Mesenchymal stem cell (in vitro differentiated cells and primary cell): ENCODE measurements at regions not wholly inside any gene's neighbourhood (a gene's known extent, or its start where the extent isn't known, plus 50 kb on each side); places are given as distances from the start of the nearest gene placed in this dataset.

ENCODE experiments used
- DNase-seq: peaks from one replicate; pipeline ENCODE4 v3.0.0-alpha.2; 2013
- H2AFZ ChIP-seq: one replicate; pipeline ENCODE4 v1.6.1; 2013; ENCODE audit warnings: low read depth, mild to moderate bottlenecking, control low read depth, inconsistent platforms, low read length, moderate library complexity
- H2AK5ac ChIP-seq: 2 replicates; pipeline ENCODE4 v1.6.1; 2013; ENCODE audit warnings: low read length, moderate library complexity, mild to moderate bottlenecking, inconsistent platforms; ENCODE audit not compliant: severe bottlenecking
- H2BK120ac ChIP-seq: one replicate; pipeline ENCODE4 v1.6.1; 2013; ENCODE audit warnings: low read depth, mild to moderate bottlenecking, inconsistent platforms, low read length, moderate library complexity
- H2BK12ac ChIP-seq, 2 experiments: one replicate each; pipeline ENCODE4 v1.6.1; 2013; ENCODE audit warnings: inconsistent platforms in 2 of 2, low read length in 2 of 2, mild to moderate bottlenecking in 2 of 2, moderate library complexity in 2 of 2, control low read depth in 1 of 2
- H2BK15ac ChIP-seq: one replicate; pipeline ENCODE4 v1.6.1; 2013; ENCODE audit warnings: mild to moderate bottlenecking, low read depth, inconsistent platforms; ENCODE audit not compliant: poor library complexity, severe bottlenecking
- H2BK5ac ChIP-seq: 2 replicates; pipeline ENCODE4 v1.6.1; 2013; ENCODE audit warnings: low read depth, mild to moderate bottlenecking, low read length, control low read depth, inconsistent platforms; ENCODE audit not compliant: poor library complexity, severe bottlenecking
- H3K14ac ChIP-seq, 2 experiments: one replicate each; pipeline ENCODE4 v1.6.1; 2013; ENCODE audit warnings: inconsistent platforms in 2 of 2, low read length in 2 of 2, control low read depth in 1 of 2, mild to moderate bottlenecking in 1 of 2, moderate library complexity in 1 of 2
- H3K18ac ChIP-seq, 2 experiments: one replicate each; pipeline ENCODE4 v1.6.1; 2013; ENCODE audit warnings: inconsistent platforms in 2 of 2, low read length in 2 of 2, control low read depth in 1 of 2, low read depth in 1 of 2, mild to moderate bottlenecking in 1 of 2
- H3K23ac ChIP-seq, 2 experiments: one replicate each; pipeline ENCODE4 v1.6.1; 2013; ENCODE audit warnings: inconsistent platforms in 2 of 2, low read length in 2 of 2, mild to moderate bottlenecking in 2 of 2, moderate library complexity in 2 of 2, control low read depth in 1 of 2
- H3K27ac ChIP-seq: 2 replicates; pipeline ENCODE4 v1.5.1; 2013; ENCODE audit warnings: mild to moderate bottlenecking, moderate library complexity, low read length, control low read depth, inconsistent platforms; ENCODE audit not compliant: poor library complexity, severe bottlenecking
- H3K27me3 ChIP-seq, 2 experiments: 2 replicates each; pipeline versions ENCODE4 v1.6.1 to v1.7.0; 2013; ENCODE audit warnings: low read length in 2 of 2, mild to moderate bottlenecking in 2 of 2, moderate library complexity in 2 of 2, control low read depth in 1 of 2, inconsistent platforms in 1 of 2; ENCODE audit not compliant: control insufficient read depth in 1 of 2, insufficient read depth in 1 of 2
- H3K36me3 ChIP-seq, 2 experiments: 2 replicates each; pipeline versions ENCODE4 v1.6.1 to v1.7.0; 2013; ENCODE audit warnings: low read length in 2 of 2, control low read depth in 1 of 2, inconsistent platforms in 1 of 2, low read depth in 1 of 2, mild to moderate bottlenecking in 1 of 2; ENCODE audit not compliant: insufficient read depth in 2 of 2, control insufficient read depth in 1 of 2
- H3K4ac ChIP-seq, 2 experiments: one replicate each; pipeline ENCODE4 v1.6.1; 2013; ENCODE audit warnings: inconsistent platforms in 2 of 2, low read length in 2 of 2, mild to moderate bottlenecking in 2 of 2, moderate library complexity in 2 of 2, control low read depth in 1 of 2, low read depth in 1 of 2
- H3K4me1 ChIP-seq: 2 replicates; pipeline ENCODE4 v1.6.1; 2013; ENCODE audit warnings: low read depth, low read length, control low read depth; ENCODE audit not compliant: control insufficient read depth, insufficient read depth
- H3K4me2 ChIP-seq: 2 replicates; pipeline ENCODE4 v1.6.1; 2013; ENCODE audit warnings: low read length, mild to moderate bottlenecking, inconsistent platforms; ENCODE audit not compliant: poor library complexity, severe bottlenecking
- H3K4me3 ChIP-seq, 2 experiments: 2 replicates each; pipeline versions ENCODE4 v1.5.1 to v1.7.0; 2013; ENCODE audit warnings: low read length in 2 of 2, mild to moderate bottlenecking in 2 of 2, control low read depth in 1 of 2, low read depth in 1 of 2; ENCODE audit not compliant: insufficient read depth in 1 of 2
- H3K79me1 ChIP-seq: replicated peaks from 2 replicates; pipeline ENCODE4 v1.6.1; 2013; ENCODE audit warnings: mild to moderate bottlenecking, control low read depth, low read length, inconsistent platforms; ENCODE audit not compliant: poor library complexity, severe bottlenecking
- H3K9ac ChIP-seq: 2 replicates; pipeline ENCODE4 v1.7.0; 2013; ENCODE audit warnings: mild to moderate bottlenecking, low read length, moderate library complexity
- H3K9me3 ChIP-seq: 2 replicates; pipeline ENCODE4 v1.7.0; 2013; ENCODE audit warnings: mild to moderate bottlenecking, low read length; ENCODE audit not compliant: control insufficient read depth
- H4K8ac ChIP-seq: one replicate; pipeline ENCODE4 v1.6.1; 2013; ENCODE audit warnings: inconsistent platforms, mild to moderate bottlenecking, low read length, moderate library complexity
- H4K91ac ChIP-seq: one replicate; pipeline ENCODE4 v1.6.1; 2013; ENCODE audit warnings: mild to moderate bottlenecking, low read length, inconsistent platforms
- WGBS: methylation state at CpG from one replicate; pipeline ENCODE4 v1.1.7; 2013; ENCODE audit warnings: mixed read lengths; 5-methylcytosine and 5-hydroxymethylcytosine counted together

DNA sequence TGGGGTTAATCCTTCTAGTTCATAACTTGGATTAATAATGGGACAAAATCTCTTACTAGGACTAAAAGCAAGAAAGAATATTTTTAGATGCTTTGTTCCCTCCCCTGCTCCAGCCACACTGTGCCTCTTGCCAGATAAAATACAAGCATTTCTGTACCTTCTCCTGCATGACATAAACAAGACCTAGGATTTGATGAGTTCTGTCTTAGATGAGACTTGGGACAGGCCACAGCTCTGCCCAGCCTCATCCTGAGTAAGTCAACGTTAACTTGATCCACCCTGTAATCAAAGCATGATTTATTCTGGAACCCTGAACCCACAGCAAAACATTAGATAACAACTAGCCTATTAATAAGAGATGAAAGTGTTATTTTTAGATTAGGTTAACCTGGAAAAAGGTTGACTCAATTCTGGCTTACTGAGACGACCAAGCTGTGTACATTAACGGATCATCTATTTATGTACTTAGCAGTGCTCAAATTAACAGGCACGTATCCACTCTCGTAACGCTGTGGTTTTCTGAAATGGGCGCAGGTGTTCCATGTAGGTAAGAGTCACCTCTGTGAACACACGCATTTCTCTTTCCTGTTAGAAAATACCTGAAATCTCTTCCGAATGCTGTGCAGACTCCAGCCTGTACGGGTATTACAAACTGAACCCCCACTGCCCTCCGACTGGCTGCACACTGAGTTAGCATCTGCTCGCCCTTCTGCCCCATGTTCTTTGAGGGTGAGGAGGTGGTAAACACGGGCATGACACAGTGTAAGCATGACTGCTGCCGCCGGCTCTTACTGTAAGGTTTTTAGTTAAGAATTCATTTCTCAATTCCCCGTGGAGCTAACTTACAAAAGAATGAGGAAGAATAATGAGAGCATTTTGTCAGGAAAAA, 132.1 kb upstream of the FOXQ1 start:
- Histone ChIP-seq H3K4me2 (no peak overlapping the region), H3K9me3 (no peaks in the 10 kb centered on the region), H3K4me1 (no peaks in the 10 kb centered on the region), H3K23ac (no peak overlapping the region), H3K4ac (no peak overlapping the region), H2BK12ac (no peak overlapping the region), H4K91ac (no peak overlapping the region), H3K14ac (no peak overlapping the region), H3K9ac (no peak overlapping the region), H3K4me3 (no peak overlapping the region), H3K18ac (no peak overlapping the region), H2BK5ac (no peak overlapping the region), H3K79me1 (no peaks in the 10 kb centered on the region), H3K36me3 (no peaks in the 10 kb centered on the region), H2AK5ac (no peak overlapping the region), H2AFZ (no peak overlapping the region), H2BK120ac (no peak overlapping the region), H4K8ac (no peak overlapping the region), H3K27ac (no peak overlapping the region), H2BK15ac (no peak overlapping the region), H3K27me3 (no peaks in the 10 kb centered on the region)
- DNase-seq = no peak
- WGBS = 87% methylated on average over 13 of the region's 16 CpGs

DNA sequence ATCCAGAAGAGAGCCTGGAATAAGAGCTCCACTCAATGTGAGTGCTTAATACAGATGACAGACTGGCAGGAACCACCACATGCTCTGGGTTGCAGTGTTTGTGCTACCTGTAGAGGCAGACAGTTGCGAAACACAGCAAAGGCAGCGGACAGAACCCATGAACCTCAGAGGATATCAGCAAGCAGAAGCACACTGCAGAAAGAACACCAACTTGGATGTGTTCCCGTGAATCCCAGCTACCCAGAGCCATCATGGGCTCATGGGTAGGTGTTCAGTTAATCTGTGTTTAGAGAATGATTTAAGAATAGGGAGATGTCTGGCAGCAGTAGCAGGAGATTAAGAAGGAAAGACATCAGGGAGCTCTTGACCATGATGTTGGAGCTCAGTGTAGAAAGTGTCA, 133.3 kb upstream of the FOXQ1 start:
- Histone ChIP-seq H3K36me3 (no peaks in the 10 kb centered on the region), H2BK120ac (no peak overlapping the region), H2BK5ac (no peak overlapping the region), H3K27me3 (no peaks in the 10 kb centered on the region), H3K18ac (no peak overlapping the region), H3K4me2 (no peak overlapping the region), H2BK12ac (no peak overlapping the region), H2BK15ac (no peak overlapping the region), H2AFZ (no peak overlapping the region), H3K27ac (no peak overlapping the region), H3K9ac (no peak overlapping the region), H2AK5ac (no peak overlapping the region), H3K9me3 (no peaks in the 10 kb centered on the region), H3K4ac (no peak overlapping the region), H3K4me1 (no peaks in the 10 kb centered on the region), H3K79me1 (no peaks in the 10 kb centered on the region), H4K8ac (no peak overlapping the region), H4K91ac (no peak overlapping the region), H3K14ac (no peak overlapping the region), H3K23ac (no peak overlapping the region), H3K4me3 (no peak overlapping the region)
- no peak for DNase-seq
- 74% methylated on average over 3 of the region's 3 CpGs for WGBS

GRCh38 chr6:1176567-1176966, 135.3 kb upstream of the FOXQ1 start:
- Histone ChIP-seq H4K8ac (no peak overlapping the region), H3K79me1 (no peaks in the 10 kb centered on the region), H2AK5ac (no peak overlapping the region), H2BK15ac (no peak overlapping the region), H2BK5ac (no peak overlapping the region), H3K9ac (no peak overlapping the region), H3K4me2 (no peak overlapping the region), H3K23ac (no peak overlapping the region), H2BK120ac (no peak overlapping the region), H3K27ac (no peak overlapping the region), H2BK12ac (no peak overlapping the region), H3K27me3 (no peaks in the 10 kb centered on the region), H2AFZ (no peak overlapping the region), H3K9me3 (no peaks in the 10 kb centered on the region), H3K4me1 (no peaks in the 10 kb centered on the region), H3K4me3 (no peak overlapping the region), H3K18ac (no peak overlapping the region), H3K36me3 (no peaks in the 10 kb centered on the region), H3K4ac (no peak overlapping the region), H4K91ac (no peak overlapping the region), H3K14ac (no peak overlapping the region)
- 94% methylated on average over 3 of the region's 6 CpGs for WGBS
- no peak for DNase-seq

DNA sequence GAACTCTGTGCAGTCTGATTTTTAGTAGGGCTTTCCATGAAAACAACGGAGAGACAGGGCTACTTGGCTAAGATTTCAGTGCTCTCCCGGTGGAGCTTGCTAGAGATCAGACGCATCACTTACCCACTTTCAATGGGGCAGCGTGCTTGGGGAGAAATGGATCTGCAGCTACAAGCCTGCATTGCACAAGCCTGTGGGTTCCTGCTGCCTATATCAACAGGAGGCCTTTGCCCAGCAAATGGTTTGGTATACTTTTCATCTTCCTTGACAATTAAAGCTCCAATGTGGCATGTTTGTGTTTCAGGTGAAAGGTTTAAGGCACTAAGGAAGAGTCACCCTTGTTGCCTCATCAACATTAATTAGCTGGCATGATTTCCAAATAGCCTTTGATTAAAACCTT, 136.0 kb upstream of the FOXQ1 start:
- no peak overlapping the region for H3K9ac ChIP-seq
- H3K79me1 ChIP-seq = no peaks in the 10 kb centered on the region
- no peak overlapping the region for H3K14ac ChIP-seq
- 91% methylated on average over 4 of the region's 4 CpGs for WGBS
- H4K8ac ChIP-seq = no peak overlapping the region
- H2BK120ac ChIP-seq = no peak overlapping the region
- H2BK5ac ChIP-seq = no peak overlapping the region
- no peaks in the 10 kb centered on the region for H3K4me1 ChIP-seq
- H3K4me3 ChIP-seq = no peak overlapping the region
- H2BK12ac ChIP-seq = no peak overlapping the region
- no peak overlapping the region for H3K27ac ChIP-seq
- H3K9me3 ChIP-seq = no peaks in the 10 kb centered on the region
- H3K23ac ChIP-seq = no peak overlapping the region
- H2BK15ac ChIP-seq = no peak overlapping the region
- no peak overlapping the region for H2AFZ ChIP-seq
- DNase-seq = no peak
- H3K4me2 ChIP-seq = no peak overlapping the region
- no peaks in the 10 kb centered on the region for H3K27me3 ChIP-seq
- H4K91ac ChIP-seq = no peak overlapping the region
- H3K36me3 ChIP-seq = no peaks in the 10 kb centered on the region
- no peak overlapping the region for H3K4ac ChIP-seq
- H2AK5ac ChIP-seq = no peak overlapping the region
- H3K18ac ChIP-seq = no peak overlapping the region
